Rectal smooth muscle tissue (tissue), 1 donor: ENCODE measurements at regions not wholly inside any gene's neighbourhood (a gene's known extent, or its start where the extent isn't known, plus 50 kb on each side); places are given as distances from the start of the nearest gene placed in this dataset.
"Not testable (repeated sequence)": the region's sequence is repeated elsewhere in the genome, so short reads cannot be mapped to it uniquely, and the experiment has no call there.

Experiments
- H3K27ac ChIP-seq: one replicate; pipeline ENCODE4 v1.7.0; 2013; ENCODE audit warnings: low read depth, low read length, inconsistent platforms
- H3K27me3 ChIP-seq: one replicate; pipeline ENCODE4 v1.7.0; 2013; ENCODE audit warnings: low read length; ENCODE audit not compliant: control insufficient read depth, insufficient read depth
- H3K36me3 ChIP-seq: one replicate; pipeline ENCODE4 v1.7.0; 2013; ENCODE audit warnings: low read length; ENCODE audit not compliant: control insufficient read depth, insufficient read depth
- H3K4me1 ChIP-seq: one replicate; pipeline ENCODE4 v1.7.0; 2013; ENCODE audit warnings: low read length; ENCODE audit not compliant: control insufficient read depth, insufficient read depth
- H3K4me3 ChIP-seq: one replicate; pipeline ENCODE4 v1.7.0; 2013; ENCODE audit warnings: low read length
- H3K9ac ChIP-seq: one replicate; pipeline ENCODE4 v1.7.0; 2013; ENCODE audit warnings: low read length

DNA sequence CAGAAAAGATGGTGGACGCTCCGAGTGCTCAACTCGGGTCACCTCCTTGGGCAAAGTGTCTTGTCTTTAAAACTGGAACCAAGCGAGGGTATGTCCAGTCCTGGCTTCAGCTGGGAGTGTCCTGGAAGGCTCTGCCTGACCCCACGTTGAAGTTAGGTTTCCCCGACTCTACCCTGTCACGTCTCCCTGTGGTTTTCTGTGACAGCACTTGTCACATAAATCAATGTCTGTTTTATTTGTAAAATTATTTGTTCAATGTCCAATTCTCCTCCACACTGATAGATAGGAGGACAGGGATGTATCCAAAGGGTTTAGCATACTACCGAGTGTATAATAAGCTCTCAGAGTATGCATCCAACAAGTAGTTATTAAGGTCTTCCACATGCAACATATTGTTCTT, 197.7 kb upstream of the IRF2BP2 start:
- not testable (repeated sequence) for H3K9ac ChIP-seq, H3K27me3 ChIP-seq, H3K36me3 ChIP-seq, H3K4me3 ChIP-seq, H3K4me1 ChIP-seq, H3K27ac ChIP-seq

DNA sequence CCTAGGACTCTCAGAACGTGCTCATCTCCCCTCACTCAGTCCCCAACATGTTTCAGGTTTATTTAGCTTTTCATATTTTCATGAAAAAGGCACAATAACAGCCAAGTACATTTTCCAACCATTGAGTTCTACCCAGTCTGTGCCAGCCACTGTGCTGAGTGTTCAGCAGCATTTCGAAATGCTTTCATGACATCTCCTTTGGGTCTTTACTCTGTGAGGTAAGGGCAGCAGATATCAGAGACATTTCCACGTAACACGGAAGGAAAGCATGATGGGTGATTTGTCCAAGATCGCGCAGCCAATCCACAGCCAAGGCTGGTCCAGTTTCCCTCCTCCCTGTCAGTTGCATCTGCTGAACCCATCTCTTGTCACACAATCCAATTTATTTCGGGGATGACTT, 192.6 kb upstream of the IRF2BP2 start:
- not testable (repeated sequence) for H3K9ac ChIP-seq, H3K36me3 ChIP-seq, H3K27ac ChIP-seq, H3K4me3 ChIP-seq, H3K4me1 ChIP-seq, H3K27me3 ChIP-seq

DNA sequence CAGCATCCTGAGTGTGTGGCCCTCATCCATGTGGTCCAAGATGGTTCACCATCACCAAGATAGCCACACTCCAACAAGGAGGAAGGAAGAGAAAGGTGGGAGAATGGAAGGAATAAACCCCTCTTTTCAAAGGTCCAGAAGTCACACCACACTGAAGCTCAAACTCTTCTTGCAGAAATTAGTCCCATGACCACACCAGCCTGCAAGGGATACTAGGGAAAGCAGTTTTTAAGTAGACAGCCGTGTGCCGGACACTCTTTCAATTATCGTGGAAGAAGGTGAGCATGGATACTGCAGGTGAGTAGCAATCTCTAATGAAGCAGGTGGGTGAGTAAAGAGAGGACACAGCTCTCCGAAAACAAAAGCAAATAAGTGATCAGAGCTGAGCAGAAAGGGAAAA, 191.7 kb upstream of the IRF2BP2 start:
- H3K27me3 ChIP-seq, H3K4me3 ChIP-seq, H3K9ac ChIP-seq, H3K36me3 ChIP-seq, H3K4me1 ChIP-seq: not testable (repeated sequence)
- peak overlapping the region; percentile 51 for H3K27ac ChIP-seq

DNA sequence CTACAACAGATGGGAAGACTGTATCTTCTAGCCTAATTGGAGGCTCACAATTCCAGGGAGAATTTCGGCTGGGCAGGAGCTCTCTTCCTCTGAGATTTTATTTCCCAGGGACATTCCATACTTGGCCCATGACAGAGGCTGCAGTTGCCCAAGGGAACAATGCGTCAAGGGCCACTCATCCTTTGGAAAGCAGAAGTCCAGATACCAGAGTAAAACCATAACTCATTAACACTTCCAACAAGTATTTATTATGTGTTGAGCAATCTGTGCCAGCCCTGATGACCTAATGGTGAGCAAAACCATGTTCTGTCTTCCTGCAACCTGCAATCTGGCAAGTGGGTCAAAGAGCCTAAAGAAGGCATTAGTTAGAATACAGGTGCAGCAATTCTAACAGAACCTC, 191.2 kb upstream of the IRF2BP2 start:
- H3K4me1 ChIP-seq, H3K9ac ChIP-seq, H3K36me3 ChIP-seq, H3K27ac ChIP-seq, H3K27me3 ChIP-seq, H3K4me3 ChIP-seq: not testable (repeated sequence)

DNA sequence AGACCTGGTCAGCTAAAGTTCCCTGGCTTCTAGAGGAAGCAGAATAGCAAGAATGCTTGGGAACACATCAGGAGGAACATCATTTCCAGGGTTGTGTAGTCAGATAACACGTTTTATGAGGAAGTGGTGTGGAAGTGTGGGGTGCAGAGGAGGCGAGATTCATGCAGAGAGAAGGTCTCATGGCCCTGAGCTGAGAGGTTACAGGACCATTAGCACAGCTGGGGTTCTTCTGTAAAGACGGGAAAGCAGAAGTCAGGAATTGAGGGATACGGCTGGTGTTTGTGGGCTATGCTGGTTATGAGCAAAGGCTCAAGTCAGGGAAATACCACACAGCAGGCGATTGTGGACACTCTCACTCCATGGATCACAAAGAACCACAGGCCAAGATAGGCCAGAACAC, 190.6 kb upstream of the IRF2BP2 start:
- not testable (repeated sequence) for H3K9ac ChIP-seq, H3K36me3 ChIP-seq, H3K27ac ChIP-seq, H3K27me3 ChIP-seq, H3K4me1 ChIP-seq, H3K4me3 ChIP-seq

DNA sequence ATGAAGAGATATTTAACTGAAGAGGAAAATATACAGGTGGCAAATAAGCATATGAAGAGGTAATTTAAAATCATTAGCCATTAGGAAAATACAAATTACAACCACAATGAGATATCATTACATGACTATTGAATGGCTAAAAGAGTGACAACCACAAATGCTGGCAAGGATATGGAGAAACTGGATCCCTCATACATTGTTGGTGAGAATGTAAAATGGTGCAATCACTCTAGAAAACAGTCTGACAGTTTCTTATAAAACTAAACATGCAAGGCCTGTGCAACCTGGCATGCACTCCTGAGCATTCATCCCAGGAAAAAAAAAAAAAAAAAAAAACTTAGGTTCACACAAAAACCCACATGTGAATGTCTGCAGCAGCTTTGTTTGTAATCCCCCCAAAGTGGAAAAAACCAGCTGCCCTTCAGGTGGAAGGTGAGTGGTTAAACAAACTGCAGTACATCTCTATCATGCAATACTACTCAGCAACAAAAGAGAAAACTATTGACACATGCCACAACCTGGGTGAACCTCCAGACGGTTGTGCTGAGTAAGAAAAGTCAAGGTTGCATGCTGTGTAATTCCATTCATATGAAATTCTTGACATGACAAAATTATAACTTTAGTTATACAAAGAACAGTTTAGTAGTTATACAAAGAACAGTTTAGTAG, 189.2 kb upstream of the IRF2BP2 start:
- H3K27ac ChIP-seq, H3K4me3 ChIP-seq, H3K27me3 ChIP-seq, H3K36me3 ChIP-seq, H3K4me1 ChIP-seq, H3K9ac ChIP-seq: not testable (repeated sequence)

DNA sequence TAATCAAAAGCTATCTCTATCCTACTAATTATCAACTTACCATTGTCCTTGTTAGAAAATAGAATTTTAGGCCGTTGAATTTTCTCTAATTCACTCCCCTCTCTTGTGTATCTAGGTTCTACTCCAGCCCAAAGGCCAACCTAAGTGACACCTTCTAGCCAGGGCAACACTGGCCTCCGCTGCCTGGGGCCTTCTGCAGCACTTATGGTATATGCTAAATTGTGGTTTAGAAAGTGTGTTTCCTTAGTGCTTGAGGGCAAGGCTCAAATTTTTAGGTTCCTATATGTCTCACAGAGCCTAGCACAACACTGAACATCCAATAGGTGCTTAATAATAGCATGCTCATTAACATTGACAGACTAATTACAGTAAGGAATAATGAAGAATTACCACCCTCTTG, 187.2 kb upstream of the IRF2BP2 start:
- not testable (repeated sequence) for H3K9ac ChIP-seq, H3K36me3 ChIP-seq, H3K27me3 ChIP-seq, H3K4me3 ChIP-seq, H3K27ac ChIP-seq, H3K4me1 ChIP-seq

DNA sequence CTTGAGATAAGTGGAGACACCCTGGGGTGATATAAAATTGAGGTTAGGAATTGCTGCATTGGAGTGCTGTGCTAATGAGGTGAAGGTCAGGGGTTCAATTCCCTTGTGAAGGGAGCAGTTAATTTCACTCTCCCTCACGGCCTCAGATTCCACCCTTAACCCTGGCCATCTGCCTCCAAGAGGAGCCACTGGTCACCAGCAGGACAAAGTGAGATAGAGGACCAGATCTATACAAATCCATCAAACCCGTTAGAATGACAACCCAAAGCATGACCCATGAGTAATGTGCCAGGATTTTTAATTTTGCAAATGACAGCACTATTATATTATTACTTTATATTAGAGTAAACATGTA, 186.4 kb upstream of the IRF2BP2 start:
- H3K9ac ChIP-seq, H3K27me3 ChIP-seq, H3K36me3 ChIP-seq, H3K4me1 ChIP-seq, H3K27ac ChIP-seq, H3K4me3 ChIP-seq: not testable (repeated sequence)

DNA sequence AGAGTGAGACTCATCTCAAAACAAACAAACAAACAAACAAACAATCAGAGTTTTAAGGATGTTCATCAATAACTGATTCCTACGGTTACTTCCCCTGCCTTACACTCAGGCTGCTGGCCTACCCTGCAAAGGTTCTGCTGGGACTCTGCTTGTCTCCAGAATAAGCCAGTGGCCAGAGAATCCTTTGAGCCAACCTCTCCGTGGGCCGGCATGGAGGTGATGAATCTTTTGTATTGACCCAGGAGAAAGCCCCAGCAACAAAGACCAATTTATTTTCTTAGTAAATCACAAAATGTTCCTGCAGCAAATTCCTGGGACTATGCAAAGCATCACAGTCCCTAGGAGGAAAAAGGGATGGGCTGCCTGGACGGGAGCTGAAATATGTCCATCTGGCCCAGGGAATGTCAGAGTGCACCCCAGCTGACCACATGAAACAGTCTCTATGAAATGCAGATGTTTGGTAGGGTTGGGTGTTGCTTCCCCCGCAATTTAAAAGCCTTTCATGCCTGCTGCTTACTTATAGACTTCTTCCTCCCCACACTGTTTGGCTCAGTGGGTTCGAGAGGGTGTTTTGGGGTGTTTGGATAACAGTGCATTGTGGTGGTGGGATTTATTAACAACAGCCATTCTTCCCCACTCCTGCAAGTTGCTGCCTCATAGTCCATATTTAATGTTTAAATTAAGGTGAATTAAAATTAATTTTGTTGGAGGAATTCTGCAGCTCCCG, 185.9 kb upstream of the IRF2BP2 start:
- H3K27ac ChIP-seq, H3K4me1 ChIP-seq, H3K36me3 ChIP-seq, H3K27me3 ChIP-seq, H3K4me3 ChIP-seq, H3K9ac ChIP-seq: not testable (repeated sequence)

DNA sequence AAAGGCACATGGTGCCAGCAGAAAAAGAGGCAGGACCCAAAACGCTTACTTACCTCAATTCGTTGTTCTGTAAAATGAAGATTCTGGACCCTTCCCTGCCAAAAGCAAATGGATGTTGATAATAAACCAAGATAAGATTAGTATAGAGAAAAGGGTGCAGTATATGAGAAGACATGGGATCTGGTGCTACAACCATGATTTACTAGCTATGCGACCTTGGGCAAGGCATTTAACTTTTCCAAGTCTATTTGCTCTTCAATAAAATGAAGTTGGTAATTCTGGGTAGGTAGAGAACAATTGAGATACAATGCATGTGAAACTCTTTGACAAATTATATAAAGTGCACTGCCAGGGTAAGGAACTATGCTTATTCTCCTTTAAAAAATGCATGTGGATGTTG, 185.0 kb upstream of the IRF2BP2 start:
- H3K9ac ChIP-seq, H3K4me1 ChIP-seq: not testable (repeated sequence)

DNA sequence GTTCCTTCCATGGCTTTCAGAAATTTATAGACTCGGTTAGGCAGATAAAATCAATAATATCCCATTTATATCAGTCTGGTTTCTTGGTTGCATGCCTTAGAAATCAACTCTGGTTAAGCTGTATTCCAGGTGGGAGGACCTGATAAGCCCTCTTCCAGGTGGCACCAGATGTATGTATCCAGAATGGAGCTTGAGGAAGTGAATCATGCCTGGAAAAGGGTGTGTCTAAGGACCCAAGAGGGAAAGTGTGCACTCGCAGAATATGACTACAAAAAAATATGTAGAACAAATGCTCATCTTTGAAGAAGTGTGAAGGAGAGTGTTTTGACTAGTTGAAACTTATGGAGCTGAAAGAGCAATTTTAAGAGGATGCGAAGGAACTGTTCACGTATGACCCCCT, 184.5 kb upstream of the IRF2BP2 start:
- not testable (repeated sequence) for H3K4me1 ChIP-seq, H3K27me3 ChIP-seq, H3K27ac ChIP-seq, H3K9ac ChIP-seq, H3K36me3 ChIP-seq, H3K4me3 ChIP-seq

More for the DNA sequence above, 185.0 kb upstream of the IRF2BP2 start:
- not testable (repeated sequence) for H3K27me3 ChIP-seq, H3K36me3 ChIP-seq, H3K4me3 ChIP-seq, H3K27ac ChIP-seq

DNA sequence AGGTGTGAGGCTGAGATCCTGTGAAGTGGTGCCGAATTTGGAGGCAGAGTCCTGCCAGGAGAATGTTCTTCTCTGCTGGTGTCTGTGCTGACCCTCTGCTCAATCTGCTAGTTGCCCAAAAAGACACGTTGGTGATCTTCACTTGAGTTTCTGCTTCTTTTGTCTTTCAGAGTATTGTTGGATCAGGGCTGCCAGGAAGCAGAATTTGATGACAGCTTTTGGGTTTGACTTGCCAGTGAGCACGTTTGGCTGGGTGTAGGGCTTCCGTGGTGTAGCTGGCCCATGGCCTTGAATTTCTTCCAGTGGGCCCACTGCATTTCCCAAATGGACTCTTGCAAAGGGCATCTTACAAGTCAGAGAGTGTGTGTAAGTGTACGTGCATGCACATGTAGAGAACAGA, 183.9 kb upstream of the IRF2BP2 start:
- not testable (repeated sequence) for H3K27me3 ChIP-seq, H3K27ac ChIP-seq, H3K4me3 ChIP-seq, H3K36me3 ChIP-seq, H3K4me1 ChIP-seq, H3K9ac ChIP-seq

DNA sequence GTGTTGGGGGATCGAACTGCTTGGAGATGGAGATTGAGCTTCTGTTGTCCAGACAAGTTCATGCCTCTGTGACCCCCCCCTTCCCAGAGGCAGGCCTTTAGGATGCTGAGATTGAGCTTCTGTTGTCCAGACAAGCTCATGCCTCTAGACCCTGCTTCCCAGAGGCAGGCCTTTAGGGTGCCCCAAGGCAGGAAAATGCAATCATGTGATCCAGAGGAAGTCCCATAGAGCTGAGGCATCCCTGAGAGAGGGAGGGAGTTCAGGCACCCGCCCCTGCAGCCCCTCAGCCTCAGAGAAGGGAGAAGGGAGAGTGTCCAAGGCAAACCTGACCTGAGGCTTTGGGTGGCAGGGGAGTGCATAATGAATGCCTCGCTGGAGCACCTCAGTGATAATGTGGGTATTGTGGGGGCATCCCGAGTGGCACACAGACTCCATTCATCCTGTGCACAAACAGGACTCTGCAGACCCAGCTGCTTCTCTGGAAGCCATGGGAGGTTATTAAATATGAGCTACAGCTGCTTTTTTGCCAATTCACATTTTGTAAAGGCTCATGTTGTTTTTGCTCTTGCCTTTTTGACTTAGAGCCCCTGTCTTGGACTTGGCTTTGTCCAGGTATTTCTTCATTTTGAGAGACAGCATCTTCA, 182.4 kb upstream of the IRF2BP2 start:
- H3K36me3 ChIP-seq, H3K9ac ChIP-seq, H3K4me1 ChIP-seq, H3K27ac ChIP-seq, H3K27me3 ChIP-seq, H3K4me3 ChIP-seq: not testable (repeated sequence)
